Panc1 (cell line): ENCODE measurements at regions not wholly inside any gene's neighbourhood (a gene's known extent, or its start where the extent isn't known, plus 50 kb on each side); places are given as distances from the start of the nearest gene placed in this dataset.

Experiments
- ATAC-seq: fragments of 200-7000 bp; cut with Tn5 transposase; 2 replicates; pipeline ENCODE4 v1.9.1; 2020; ENCODE audit warnings: mild to moderate bottlenecking, moderate library complexity
- BruUV-seq: library from RNA; stranded (reverse); fragments of 400-500 nt; replicated peaks from 2 replicates; lab custom pipeline; 2021; lab: Mats Ljungman, UMichigan
- CTCF ChIA-PET: fragments of 300-600 bp; sonication (Branson Sonifier 250); formaldehyde crosslinking; loops from one replicate; lab custom pipeline; 2022; ENCODE audit warnings: antibody characterized with exemption; lab: Charles Lee
- POLR2A ChIA-PET: fragments of 300-600 bp; sonication (Branson Sonifier 250); formaldehyde crosslinking; loops from one replicate; lab custom pipeline; 2022; ENCODE audit warnings: antibody characterized with exemption; lab: Charles Lee
- DNase-seq: peaks from one replicate; pipeline ENCODE4 v3.0.0-alpha.2; 2010; ENCODE audit warnings: low read depth, low spot score
- H3K27ac ChIP-seq: 2 replicates; pipeline ENCODE4 v1.5.1; 2011; ENCODE audit warnings: mild to moderate bottlenecking, low read length, inconsistent platforms
- H3K27me3 ChIP-seq: fragments of 200-500 bp; sonication (Bioruptor generic); 2 replicates; pipeline ENCODE4 v1.6.0; 2014; ENCODE audit warnings: low read length, inconsistent platforms; ENCODE audit not compliant: control insufficient read depth, insufficient read depth
- H3K36me3 ChIP-seq: fragments of 200-500 bp; sonication (Bioruptor generic); 2 replicates; pipeline ENCODE4 v1.5.1; 2014; ENCODE audit warnings: inconsistent platforms, mild to moderate bottlenecking, low read length, moderate library complexity; ENCODE audit not compliant: control insufficient read depth, insufficient read depth
- H3K4me1 ChIP-seq: 2 replicates; pipeline ENCODE4 v1.5.1; 2011; ENCODE audit warnings: inconsistent platforms, mild to moderate bottlenecking, low read length, moderate library complexity; ENCODE audit not compliant: control insufficient read depth, insufficient read depth
- H3K4me3 ChIP-seq, 2 experiments: 2 replicates each; pipeline ENCODE4 v1.5.1; 2011 to 2012; ENCODE audit warnings: low read depth in 2 of 2, low read length in 2 of 2, mild to moderate bottlenecking in 2 of 2, inconsistent platforms in 1 of 2, moderate library complexity in 1 of 2
- H3K9me3 ChIP-seq: fragments of 200-500 bp; sonication (Bioruptor generic); 2 replicates; pipeline ENCODE4 v1.5.1; 2014; ENCODE audit warnings: low read depth, mild to moderate bottlenecking, inconsistent platforms, low read length, moderate library complexity; ENCODE audit not compliant: control insufficient read depth, insufficient read depth
- CTCF ChIP-seq: fragments of 450-650 bp; IDR thresholded peaks from 2 replicates; pipeline ENCODE4 v1.5.1; 2017; ENCODE audit warnings: mild to moderate bottlenecking
- POLR2AphosphoS5 ChIP-seq: IDR thresholded peaks from 2 replicates; pipeline ENCODE4 v1.6.1; 2012; ENCODE audit warnings: mild to moderate bottlenecking, low read depth, low read length, moderate library complexity
- SIN3A ChIP-seq: IDR thresholded peaks from 2 replicates; pipeline ENCODE4 v1.6.1; 2012; ENCODE audit warnings: low read depth, mild to moderate bottlenecking, low read length, moderate library complexity, borderline replicate concordance; ENCODE audit not compliant: insufficient read depth
- TCF7L2 ChIP-seq: IDR thresholded peaks from 2 replicates; pipeline ENCODE4 v1.6.1; 2011; ENCODE audit warnings: mild to moderate bottlenecking, low read depth, low read length, inconsistent platforms
- in situ Hi-C: cut with HindIII; loops from 2 replicates; pipeline ENCODE4 v1.10.0; 2016; ENCODE audit warnings: low sequenced_read_pairs, low pct_unique_long_range_greater_than_20kb
- intact Hi-C: fragments of 100-400 bp; cut with micrococcal nuclease; formaldehyde crosslinking; loops from one replicate; pipeline ENCODE4 v1.10.0; 2022; ENCODE audit not compliant: unreplicated experiment
- TF ChIP-seq, protein P1 (sequence below), 2 experiments: IDR thresholded peaks; 2 replicates each; pipeline ENCODE4 v1.6.1; 2011 to 2012; ENCODE audit warnings: low read depth in 2 of 2, control low read depth in 1 of 2, low read length in 1 of 2, mild to moderate bottlenecking in 1 of 2, moderate library complexity in 1 of 2; ENCODE audit not compliant: insufficient read depth in 1 of 2

GRCh38 chr3:18782191-18782590 lies 357.1 kb upstream of the SATB1 start:
- CTCF ChIA-PET = no interaction called here
- Histone ChIP-seq H3K27me3 (no peaks in the 10 kb centered on the region), H3K9me3 (no peaks in the 10 kb centered on the region), H3K4me3 (no peak overlapping the region), H3K36me3 (no peaks in the 10 kb centered on the region), H3K4me1 (no peaks in the 10 kb centered on the region), H3K27ac (no peak overlapping the region)
- no TSS peak for BruUV-seq
- DNase-seq (no peak), ATAC-seq (no peak)
- TF ChIP-seq CTCF = no peak
- TF ChIP-seq TCF7L2 = no peak
- TF ChIP-seq, protein P1, sequence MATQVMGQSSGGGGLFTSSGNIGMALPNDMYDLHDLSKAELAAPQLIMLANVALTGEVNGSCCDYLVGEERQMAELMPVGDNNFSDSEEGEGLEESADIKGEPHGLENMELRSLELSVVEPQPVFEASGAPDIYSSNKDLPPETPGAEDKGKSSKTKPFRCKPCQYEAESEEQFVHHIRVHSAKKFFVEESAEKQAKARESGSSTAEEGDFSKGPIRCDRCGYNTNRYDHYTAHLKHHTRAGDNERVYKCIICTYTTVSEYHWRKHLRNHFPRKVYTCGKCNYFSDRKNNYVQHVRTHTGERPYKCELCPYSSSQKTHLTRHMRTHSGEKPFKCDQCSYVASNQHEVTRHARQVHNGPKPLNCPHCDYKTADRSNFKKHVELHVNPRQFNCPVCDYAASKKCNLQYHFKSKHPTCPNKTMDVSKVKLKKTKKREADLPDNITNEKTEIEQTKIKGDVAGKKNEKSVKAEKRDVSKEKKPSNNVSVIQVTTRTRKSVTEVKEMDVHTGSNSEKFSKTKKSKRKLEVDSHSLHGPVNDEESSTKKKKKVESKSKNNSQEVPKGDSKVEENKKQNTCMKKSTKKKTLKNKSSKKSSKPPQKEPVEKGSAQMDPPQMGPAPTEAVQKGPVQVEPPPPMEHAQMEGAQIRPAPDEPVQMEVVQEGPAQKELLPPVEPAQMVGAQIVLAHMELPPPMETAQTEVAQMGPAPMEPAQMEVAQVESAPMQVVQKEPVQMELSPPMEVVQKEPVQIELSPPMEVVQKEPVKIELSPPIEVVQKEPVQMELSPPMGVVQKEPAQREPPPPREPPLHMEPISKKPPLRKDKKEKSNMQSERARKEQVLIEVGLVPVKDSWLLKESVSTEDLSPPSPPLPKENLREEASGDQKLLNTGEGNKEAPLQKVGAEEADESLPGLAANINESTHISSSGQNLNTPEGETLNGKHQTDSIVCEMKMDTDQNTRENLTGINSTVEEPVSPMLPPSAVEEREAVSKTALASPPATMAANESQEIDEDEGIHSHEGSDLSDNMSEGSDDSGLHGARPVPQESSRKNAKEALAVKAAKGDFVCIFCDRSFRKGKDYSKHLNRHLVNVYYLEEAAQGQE (IDR thresholded peaks at IDR 0.05; ENCODE audit: insufficient read depth in 1 of 2, low read depth in 2 of 2, low read length in 1 of 2) = no peak
- no peak for TF ChIP-seq POLR2AphosphoS5
- no peak for TF ChIP-seq SIN3A
- intact Hi-C loops (no loop called here), in situ Hi-C loops (no loop called here)
- POLR2A ChIA-PET = no interaction called here

DNA sequence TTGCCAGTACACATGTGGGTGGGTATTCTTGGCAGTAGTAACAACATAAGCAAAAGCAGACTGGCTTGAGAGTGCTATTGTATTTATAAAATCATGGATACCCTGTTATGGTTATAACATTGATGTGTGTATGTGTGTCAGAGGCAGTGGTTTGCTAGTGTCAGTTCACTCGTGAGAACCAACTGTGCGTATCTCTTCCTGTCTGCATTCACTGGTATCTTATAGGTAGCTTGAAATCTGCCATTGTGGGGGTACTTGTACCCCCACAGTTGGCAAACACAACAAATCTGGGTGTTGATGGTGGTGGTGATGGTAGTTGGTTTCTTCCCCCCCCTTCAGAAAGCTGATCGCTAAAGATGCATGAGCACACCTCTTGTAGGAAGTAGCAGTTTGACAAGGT lies 355.8 kb upstream of the SATB1 start:
- Histone ChIP-seq H3K4me3 (no peak overlapping the region), H3K4me1 (no peaks in the 10 kb centered on the region), H3K27ac (no peak overlapping the region), H3K27me3 (no peaks in the 10 kb centered on the region), H3K36me3 (no peaks in the 10 kb centered on the region), H3K9me3 (no peaks in the 10 kb centered on the region)
- in situ Hi-C loops (no loop called here), intact Hi-C loops (no loop called here)
- TF ChIP-seq POLR2AphosphoS5 (no peak), SIN3A (no peak), TCF7L2 (no peak), CTCF (no peak)
- TF ChIP-seq, protein P1 (IDR thresholded peaks at IDR 0.05; ENCODE audit: insufficient read depth in 1 of 2, low read depth in 2 of 2, low read length in 1 of 2) = no peak
- DNase-seq = no peak
- ChIA-PET CTCF (no interaction called here), POLR2A (no interaction called here)
- no peak for ATAC-seq
- BruUV-seq = no TSS peak
